ENCODE measurements at regions not wholly inside any gene's neighbourhood (a gene's known extent, or its start where the extent isn't known, plus 50 kb on each side); places are given as distances from the start of the nearest gene placed in this dataset.

GRCh38 chr11:119844808-119845207, 115.8 kb upstream of the NECTIN1 start:
- TF ChIP-seq POLR2A (IDR thresholded peaks at IDR 0.05) (no peak), CTCF (IDR thresholded peaks at IDR 0.05) (no peak), POLR2AphosphoS5 (IDR thresholded peaks at IDR 0.05) (no peak)
